Muscle of leg (tissue), 3 donors: ENCODE measurements at regions not wholly inside any gene's neighbourhood (a gene's known extent, or its start where the extent isn't known, plus 50 kb on each side); places are given as distances from the start of the nearest gene placed in this dataset.

Experiments used
- DNase-seq: peaks from one replicate; pipeline ENCODE4 v3.0.0; 2013
- H3K27ac ChIP-seq: one replicate; pipeline ENCODE4 v1.5.1; 2013; ENCODE audit warnings: mild to moderate bottlenecking, low read length, control low read depth
- H3K27me3 ChIP-seq: one replicate; pipeline ENCODE4 v1.6.1; 2013; ENCODE audit warnings: low read length; ENCODE audit not compliant: control insufficient read depth, insufficient read depth
- H3K36me3 ChIP-seq: one replicate; pipeline ENCODE4 v1.6.1; 2013; ENCODE audit warnings: low read length; ENCODE audit not compliant: control insufficient read depth, insufficient read depth
- H3K4me1 ChIP-seq: one replicate; pipeline ENCODE4 v1.6.1; 2013; ENCODE audit warnings: low read length; ENCODE audit not compliant: control insufficient read depth, insufficient read depth
- H3K4me3 ChIP-seq: one replicate; pipeline ENCODE4 v1.5.1; 2013; ENCODE audit warnings: low read length, control low read depth
- H3K9me3 ChIP-seq: replicated peaks from 2 replicates; pipeline ENCODE4 v1.6.1; 2013; ENCODE audit warnings: low read depth, low read length; ENCODE audit not compliant: control insufficient read depth
- WGBS: methylation state at CpG from one replicate; pipeline ENCODE4 v1.1.5; 2013; ENCODE audit warnings: missing lambda C conversion rate; ENCODE audit not compliant: insufficient coverage; 5-methylcytosine and 5-hydroxymethylcytosine counted together

- Histone ChIP-seq H3K4me3 (no peak overlapping the region), H3K36me3 (no peaks in the 10 kb centered on the region), H3K9me3 (no peaks in the 10 kb centered on the region), H3K27ac (no peak overlapping the region), H3K27me3 (no peaks in the 10 kb centered on the region), H3K4me1 (no peaks in the 10 kb centered on the region)
- WGBS = no CpG with 5 or more reads among the region's 2 CpGs
- no peak for DNase-seq
Observed at GRCh38 chr9:26335116-26335515, 557.5 kb downstream of the CAAP1 start.

GRCh38 chr9:26334706-26335105 lies 557.9 kb downstream of the CAAP1 start:
- Histone ChIP-seq H3K36me3 (no peaks in the 10 kb centered on the region), H3K27me3 (no peaks in the 10 kb centered on the region), H3K4me1 (no peaks in the 10 kb centered on the region), H3K27ac (no peak overlapping the region), H3K9me3 (no peaks in the 10 kb centered on the region), H3K4me3 (no peak overlapping the region)
- DNase-seq = no peak
- WGBS = no CpG with 5 or more reads among the region's 4 CpGs

GRCh38 chr9:26331223-26331622 lies 561.4 kb downstream of the CAAP1 start:
- peak; percentile 23 for DNase-seq

DNA sequence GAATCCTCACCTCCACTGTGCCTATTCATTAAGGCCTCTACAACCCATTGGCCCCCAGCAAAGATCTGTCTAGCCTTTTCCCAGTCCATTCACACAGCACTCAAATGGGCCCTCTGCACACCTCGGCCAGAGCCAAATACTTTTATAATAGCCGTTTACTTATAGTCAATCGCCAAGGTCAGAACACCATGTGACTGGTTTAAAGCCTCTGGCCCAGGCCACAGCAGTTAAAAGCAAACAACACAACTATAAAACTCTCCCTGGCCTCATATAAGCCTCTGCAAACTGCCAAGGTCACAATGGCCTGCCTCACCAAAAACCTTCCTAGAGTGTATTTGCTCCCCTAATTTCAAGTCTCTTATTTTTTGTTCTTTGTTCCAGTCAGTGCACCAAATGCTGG lies 562.6 kb downstream of the CAAP1 start:
- Histone ChIP-seq H3K4me3 (no peak overlapping the region), H3K27me3 (no peaks in the 10 kb centered on the region), H3K36me3 (no peaks in the 10 kb centered on the region), H3K4me1 (no peaks in the 10 kb centered on the region), H3K27ac (no peak overlapping the region), H3K9me3 (no peaks in the 10 kb centered on the region)
- 67% methylated on average over 3 of the region's 3 CpGs for WGBS
- no peak for DNase-seq

More at GRCh38 chr9:26331223-26331622, 561.4 kb downstream of the CAAP1 start:
- Histone ChIP-seq H3K9me3 (no peaks in the 10 kb centered on the region), H3K4me3 (no peak overlapping the region), H3K27me3 (no peaks in the 10 kb centered on the region), H3K27ac (no peak overlapping the region), H3K36me3 (no peaks in the 10 kb centered on the region), H3K4me1 (no peaks in the 10 kb centered on the region)
- WGBS = 83% methylated on average over 3 of the region's 3 CpGs

DNA sequence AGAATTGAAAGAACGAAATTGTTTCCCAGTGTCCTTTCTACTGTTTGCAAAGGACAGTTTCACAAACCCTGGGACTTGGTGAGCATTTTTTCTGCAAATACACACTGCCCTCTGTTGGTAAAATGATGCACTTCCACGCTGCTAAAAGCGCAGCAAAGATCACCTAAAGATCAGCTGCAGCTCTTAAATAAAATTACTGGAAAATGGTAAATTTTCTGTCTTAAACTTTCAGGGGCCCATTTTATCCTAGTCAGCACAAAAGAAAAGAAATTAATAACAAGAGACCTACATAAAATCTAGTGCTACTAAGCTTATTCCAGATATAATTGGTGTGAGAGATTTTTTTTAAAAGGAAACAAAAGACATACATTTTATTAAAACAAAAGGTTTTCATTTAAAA lies 566.0 kb downstream of the CAAP1 start:
- Histone ChIP-seq H3K4me1 (no peaks in the 10 kb centered on the region), H3K27me3 (no peaks in the 10 kb centered on the region), H3K36me3 (no peaks in the 10 kb centered on the region), H3K9me3 (no peaks in the 10 kb centered on the region), H3K27ac (no peak overlapping the region), H3K4me3 (no peak overlapping the region)
- WGBS = 11% methylated on average over 1 of the region's 3 CpGs
- peak; percentile 87 for DNase-seq

- DNase-seq = no peak
Observed at GRCh38 chr9:26325444-26325829, 567.2 kb downstream of the CAAP1 start.

DNA sequence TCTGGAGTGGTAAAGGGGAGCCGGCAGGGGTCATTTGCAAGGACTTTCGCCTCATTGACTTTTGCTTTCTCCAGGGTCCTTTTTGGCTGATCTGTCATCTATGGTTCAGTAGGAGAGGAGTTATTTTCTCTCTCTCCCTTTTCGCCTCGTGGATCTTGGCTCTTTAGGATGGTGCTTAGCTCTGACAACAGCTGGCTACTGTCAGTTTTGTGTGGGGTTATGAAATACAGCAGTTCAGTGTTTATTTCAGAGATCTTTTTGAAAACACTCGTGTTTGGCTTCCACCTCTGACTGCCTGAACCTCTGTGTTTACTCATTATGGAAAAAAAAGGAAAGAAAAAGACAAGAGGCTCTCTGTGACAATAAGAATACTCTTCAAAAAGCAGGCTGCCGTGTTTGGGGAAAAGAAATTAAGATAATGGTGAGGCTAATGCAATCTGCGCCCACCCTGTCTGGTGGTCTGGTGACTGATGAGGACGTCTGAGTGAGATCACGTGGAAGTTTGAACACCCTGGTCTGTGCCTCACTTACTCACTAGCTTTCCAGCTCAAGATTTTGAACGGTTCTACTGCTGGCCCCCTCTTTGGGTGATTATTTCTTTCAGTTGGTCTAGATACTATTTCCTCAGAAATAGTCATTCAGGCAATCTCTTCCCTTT lies 567.7 kb downstream of the CAAP1 start:
- Histone ChIP-seq H3K27me3 (no peaks in the 10 kb centered on the region), H3K4me1 (no peaks in the 10 kb centered on the region), H3K4me3 (no peak overlapping the region), H3K9me3 (no peaks in the 10 kb centered on the region), H3K36me3 (no peaks in the 10 kb centered on the region), H3K27ac (no peak overlapping the region)
- peak; percentile 72 for DNase-seq
- WGBS = 50% methylated on average over 1 of the region's 10 CpGs

More at GRCh38 chr9:26325444-26325829, 567.2 kb downstream of the CAAP1 start:
- Histone ChIP-seq H3K27me3 (no peaks in the 10 kb centered on the region), H3K36me3 (no peaks in the 10 kb centered on the region), H3K9me3 (no peaks in the 10 kb centered on the region), H3K4me1 (no peaks in the 10 kb centered on the region), H3K27ac (no peak overlapping the region), H3K4me3 (no peak overlapping the region)

GRCh38 chr9:26321935-26322334 lies 570.7 kb downstream of the CAAP1 start:
- H3K4me1 ChIP-seq = no peaks in the 10 kb centered on the region
- H3K27me3 ChIP-seq = no peaks in the 10 kb centered on the region
- H3K27ac ChIP-seq = no peak overlapping the region
- H3K9me3 ChIP-seq = no peaks in the 10 kb centered on the region
- WGBS = 95% methylated on average over 3 of the region's 3 CpGs
- DNase-seq = no peak
- no peak overlapping the region for H3K4me3 ChIP-seq
- no peaks in the 10 kb centered on the region for H3K36me3 ChIP-seq

GRCh38 chr9:26319859-26320258 lies 572.7 kb downstream of the CAAP1 start:
- Histone ChIP-seq H3K27ac (no peak overlapping the region), H3K36me3 (no peaks in the 10 kb centered on the region), H3K4me3 (no peak overlapping the region), H3K9me3 (no peaks in the 10 kb centered on the region), H3K4me1 (no peaks in the 10 kb centered on the region), H3K27me3 (no peaks in the 10 kb centered on the region)
- DNase-seq = no peak
- WGBS = no CpG with 5 or more reads among the region's 3 CpGs

GRCh38 chr9:26313108-26313507 lies 579.5 kb downstream of the CAAP1 start:
- H3K4me3 ChIP-seq = no peak overlapping the region
- H3K27me3 ChIP-seq = no peaks in the 10 kb centered on the region
- no peaks in the 10 kb centered on the region for H3K36me3 ChIP-seq
- WGBS = no CpG with 5 or more reads among the region's 1 CpG
- no peak overlapping the region for H3K27ac ChIP-seq
- no peaks in the 10 kb centered on the region for H3K4me1 ChIP-seq
- no peak for DNase-seq
- no peaks in the 10 kb centered on the region for H3K9me3 ChIP-seq

DNA sequence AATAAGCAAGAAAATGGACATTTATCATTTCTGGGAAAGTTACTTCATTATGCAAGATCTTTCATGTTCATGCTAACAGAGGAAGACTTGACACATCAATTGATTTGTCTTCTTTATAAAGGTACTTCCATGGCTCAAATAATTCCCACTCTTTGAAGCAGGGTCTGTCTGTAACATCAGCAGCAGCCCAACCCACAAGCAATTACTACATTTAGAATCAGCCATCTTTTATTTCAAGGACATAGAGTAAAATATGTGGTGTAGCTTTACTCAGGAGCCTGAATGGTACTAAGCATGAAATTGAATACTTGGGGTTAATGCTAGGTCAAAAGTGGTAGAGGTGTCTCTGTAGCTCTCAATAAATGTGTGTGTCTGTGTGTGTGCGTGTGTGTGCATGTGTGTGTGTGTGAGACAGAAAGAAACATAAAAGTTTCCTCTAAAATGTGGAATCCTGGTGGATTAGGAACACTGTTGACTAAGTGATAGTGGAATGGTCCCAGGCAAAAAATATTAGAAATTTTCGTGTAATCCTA lies 581.1 kb downstream of the CAAP1 start:
- Histone ChIP-seq H3K27me3 (no peaks in the 10 kb centered on the region), H3K36me3 (no peaks in the 10 kb centered on the region), H3K4me3 (no peak overlapping the region), H3K27ac (no peak overlapping the region), H3K4me1 (no peaks in the 10 kb centered on the region), H3K9me3 (no peaks in the 10 kb centered on the region)
- WGBS = 71% methylated on average over 1 of the region's 2 CpGs
- peak; percentile 29 for DNase-seq
